ENCODE measurements at regions not wholly inside any gene's neighbourhood (a gene's known extent, or its start where the extent isn't known, plus 50 kb on each side); places are given as distances from the start of the nearest gene placed in this dataset.

DNA sequence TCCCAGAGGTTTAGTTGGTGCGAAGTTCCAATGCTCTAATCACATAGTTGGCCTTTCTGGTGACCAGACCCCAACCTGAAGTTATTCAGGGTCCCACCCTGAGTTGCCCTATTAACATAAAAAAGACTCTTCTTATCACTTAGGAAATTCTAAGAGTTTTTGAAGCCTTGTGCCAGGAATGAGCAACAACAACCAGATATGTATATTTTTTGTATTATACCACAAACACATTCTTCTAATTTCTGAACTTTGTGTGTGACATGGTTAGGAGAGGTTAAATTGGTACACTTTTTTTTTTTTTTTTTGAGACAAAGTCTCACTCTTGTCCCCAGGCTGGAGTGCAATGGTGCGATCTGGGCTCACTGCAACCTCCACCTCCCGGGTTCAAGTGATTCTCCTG, 320.4 kb upstream of the PDE3A start:
- TF ChIP-seq, protein P1, sequence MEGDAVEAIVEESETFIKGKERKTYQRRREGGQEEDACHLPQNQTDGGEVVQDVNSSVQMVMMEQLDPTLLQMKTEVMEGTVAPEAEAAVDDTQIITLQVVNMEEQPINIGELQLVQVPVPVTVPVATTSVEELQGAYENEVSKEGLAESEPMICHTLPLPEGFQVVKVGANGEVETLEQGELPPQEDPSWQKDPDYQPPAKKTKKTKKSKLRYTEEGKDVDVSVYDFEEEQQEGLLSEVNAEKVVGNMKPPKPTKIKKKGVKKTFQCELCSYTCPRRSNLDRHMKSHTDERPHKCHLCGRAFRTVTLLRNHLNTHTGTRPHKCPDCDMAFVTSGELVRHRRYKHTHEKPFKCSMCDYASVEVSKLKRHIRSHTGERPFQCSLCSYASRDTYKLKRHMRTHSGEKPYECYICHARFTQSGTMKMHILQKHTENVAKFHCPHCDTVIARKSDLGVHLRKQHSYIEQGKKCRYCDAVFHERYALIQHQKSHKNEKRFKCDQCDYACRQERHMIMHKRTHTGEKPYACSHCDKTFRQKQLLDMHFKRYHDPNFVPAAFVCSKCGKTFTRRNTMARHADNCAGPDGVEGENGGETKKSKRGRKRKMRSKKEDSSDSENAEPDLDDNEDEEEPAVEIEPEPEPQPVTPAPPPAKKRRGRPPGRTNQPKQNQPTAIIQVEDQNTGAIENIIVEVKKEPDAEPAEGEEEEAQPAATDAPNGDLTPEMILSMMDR (IDR thresholded peaks at IDR 0.05; ENCODE audit: low read depth, low read length), result no peak
- TF ChIP-seq EZH2phosphoT487 (IDR thresholded peaks at IDR 0.05; ENCODE audit: low read depth), result no peak

Data from OCI-LY3 (cell line).